Endodermal cell (in vitro differentiated cells): ENCODE measurements at regions not wholly inside any gene's neighbourhood (a gene's known extent, or its start where the extent isn't known, plus 50 kb on each side); places are given as distances from the start of the nearest gene placed in this dataset.

Experiments
- DNase-seq: peaks from one replicate; pipeline ENCODE4 v3.0.0-alpha.2; 2017
- H3K27ac ChIP-seq: 2 replicates; pipeline ENCODE4 v1.5.1; 2013; ENCODE audit warnings: mild to moderate bottlenecking, low read depth, low read length, moderate library complexity
- H3K27me3 ChIP-seq: 2 replicates; pipeline ENCODE4 v1.6.1; 2013; ENCODE audit warnings: mild to moderate bottlenecking, low read length, moderate library complexity; ENCODE audit not compliant: insufficient read depth, control insufficient read depth, poor library complexity, severe bottlenecking
- H3K36me3 ChIP-seq: 2 replicates; pipeline ENCODE4 v1.7.0; 2013; ENCODE audit warnings: mild to moderate bottlenecking, low read length, moderate library complexity; ENCODE audit not compliant: control insufficient read depth, insufficient read depth
- H3K4me1 ChIP-seq: one replicate; pipeline ENCODE4 v1.7.0; 2013; ENCODE audit warnings: low read length; ENCODE audit not compliant: control insufficient read depth, insufficient read depth
- H3K4me3 ChIP-seq: 2 replicates; pipeline ENCODE4 v1.5.1; 2013; ENCODE audit warnings: mild to moderate bottlenecking, low read length, moderate library complexity
- H3K9ac ChIP-seq: 2 replicates; pipeline ENCODE4 v1.6.1; 2013; ENCODE audit warnings: mild to moderate bottlenecking, low read length, moderate library complexity; ENCODE audit not compliant: poor library complexity, severe bottlenecking; ENCODE audit errors: extremely low read depth
- H3K9me3 ChIP-seq: 2 replicates; pipeline ENCODE4 v1.6.1; 2013; ENCODE audit warnings: mild to moderate bottlenecking, low read length, moderate library complexity; ENCODE audit not compliant: control insufficient read depth
- H3K27ac Mint-ChIP-seq: 2 replicates; pipeline ENCODE4 v1.8.0; 2020; ENCODE audit warnings: mixed read lengths
- H3K27me3 Mint-ChIP-seq: 2 replicates; pipeline ENCODE4 v1.8.0; 2021; ENCODE audit warnings: mild to moderate bottlenecking, mixed read lengths; ENCODE audit not compliant: insufficient read depth
- H3K36me3 Mint-ChIP-seq: 2 replicates; pipeline ENCODE4 v1.8.0; 2020; ENCODE audit warnings: low read depth, mixed read lengths
- H3K4me1 Mint-ChIP-seq: 2 replicates; pipeline ENCODE4 v1.8.0; 2020; ENCODE audit warnings: mixed read lengths
- H3K4me3 Mint-ChIP-seq: 2 replicates; pipeline ENCODE4 v1.8.0; 2020; ENCODE audit warnings: mild to moderate bottlenecking, moderate library complexity, mixed read lengths
- H3K9me3 Mint-ChIP-seq: 2 replicates; pipeline ENCODE4 v1.8.0; 2020; ENCODE audit warnings: mild to moderate bottlenecking, mixed read lengths
- CTCF ChIP-seq: fragments of 200-600 bp; sonication (generic); conservative IDR thresholded peaks from 2 replicates; pipeline ENCODE4 v1.5.0; 2021; ENCODE audit warnings: antibody characterized with exemption, mild to moderate bottlenecking
- WGBS, 2 experiments: methylation state at CpG; one replicate each; pipeline versions ENCODE4 v1.1.5 to v1.1.7; 2013; ENCODE audit warnings: missing lambda C conversion rate in 2 of 2, mixed read lengths in 1 of 2; ENCODE audit not compliant: insufficient coverage in 1 of 2, insufficient read length in 1 of 2; 5-methylcytosine and 5-hydroxymethylcytosine counted together

GRCh38 chr12:63325757-63326156 lies 174.8 kb upstream of the AVPR1A start:
- Histone ChIP-seq H3K4me1 (no peaks in the 10 kb centered on the region), H3K27ac (no peak overlapping the region), H3K9ac (no peak overlapping the region), H3K9me3 (peaks cover 6% of the 10 kb centered on the region), H3K27me3 (no peaks in the 10 kb centered on the region), H3K4me3 (no peak overlapping the region), H3K36me3 (no peaks in the 10 kb centered on the region)
- Mint-ChIP-seq H3K36me3 (no peaks in the 10 kb centered on the region), H3K27me3 (no peaks in the 10 kb centered on the region), H3K27ac (no peak overlapping the region), H3K4me1 (peaks cover 3% of the 10 kb centered on the region), H3K9me3 (no peaks in the 10 kb centered on the region), H3K4me3 (no peak overlapping the region)
- DNase-seq = no peak
- 97 to 100% methylated on average over 1 of the region's 1 CpG for WGBS, 2 experiments
- no peak for TF ChIP-seq CTCF

DNA sequence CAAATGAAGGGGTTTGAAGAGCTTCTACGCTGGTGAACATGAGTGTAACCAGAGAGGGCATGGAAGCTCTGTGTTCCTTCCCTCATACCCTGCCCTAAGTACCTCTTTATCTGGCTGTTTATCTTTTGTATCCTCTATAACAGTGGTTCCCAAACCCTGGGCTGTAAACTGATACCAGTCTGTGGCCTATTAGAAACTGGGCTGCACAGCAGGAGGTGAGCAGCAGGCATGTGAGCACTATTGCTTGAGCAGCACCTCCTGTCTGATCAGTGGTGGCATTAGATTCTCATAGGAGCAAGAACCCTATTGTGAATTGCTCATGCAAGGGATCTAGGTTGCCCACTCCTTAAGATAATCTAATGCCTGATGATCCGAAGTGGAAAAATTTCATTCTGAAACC lies 172.9 kb upstream of the AVPR1A start:
- no peaks in the 10 kb centered on the region for H3K27me3 Mint-ChIP-seq
- no peaks in the 10 kb centered on the region for H3K36me3 ChIP-seq
- H3K4me1 Mint-ChIP-seq = no peaks in the 10 kb centered on the region
- no peak for DNase-seq
- no peak overlapping the region for H3K9ac ChIP-seq
- H3K27me3 ChIP-seq = no peaks in the 10 kb centered on the region
- no peak for TF ChIP-seq CTCF
- H3K9me3 Mint-ChIP-seq = peaks cover under 1% of the 10 kb centered on the region
- 80 to 97% methylated on average over 1 to 2 of the region's 2 CpGs for WGBS, 2 experiments
- H3K27ac ChIP-seq = no peak overlapping the region
- no peak overlapping the region for H3K27ac Mint-ChIP-seq
- peaks cover 6% of the 10 kb centered on the region for H3K9me3 ChIP-seq
- no peak overlapping the region for H3K4me3 ChIP-seq
- no peaks in the 10 kb centered on the region for H3K4me1 ChIP-seq
- H3K4me3 Mint-ChIP-seq = no peak overlapping the region
- no peaks in the 10 kb centered on the region for H3K36me3 Mint-ChIP-seq

GRCh38 chr12:63321373-63321772 lies 170.4 kb upstream of the AVPR1A start:
- Histone ChIP-seq H3K9ac (no peak overlapping the region), H3K4me1 (no peaks in the 10 kb centered on the region), H3K27me3 (no peaks in the 10 kb centered on the region), H3K4me3 (no peak overlapping the region), H3K27ac (no peak overlapping the region), H3K36me3 (no peaks in the 10 kb centered on the region), H3K9me3 (peaks cover 6% of the 10 kb centered on the region)
- Mint-ChIP-seq H3K4me1 (no peaks in the 10 kb centered on the region), H3K27me3 (no peaks in the 10 kb centered on the region), H3K9me3 (peaks cover 2% of the 10 kb centered on the region), H3K36me3 (no peaks in the 10 kb centered on the region), H3K4me3 (no peak overlapping the region), H3K27ac (no peak overlapping the region)
- no peak for DNase-seq
- 89 to 100% methylated on average over 1 to 2 of the region's 2 CpGs for WGBS, 2 experiments
- TF ChIP-seq CTCF = no peak
